Mesenchymal stem cell (in vitro differentiated cells and primary cell): ENCODE measurements at regions not wholly inside any gene's neighbourhood (a gene's known extent, or its start where the extent isn't known, plus 50 kb on each side); places are given as distances from the start of the nearest gene placed in this dataset.

Source experiments
- DNase-seq: peaks from one replicate; pipeline ENCODE4 v3.0.0-alpha.2; 2013
- H2AFZ ChIP-seq: one replicate; pipeline ENCODE4 v1.6.1; 2013; ENCODE audit warnings: low read depth, mild to moderate bottlenecking, control low read depth, inconsistent platforms, low read length, moderate library complexity
- H2AK5ac ChIP-seq: 2 replicates; pipeline ENCODE4 v1.6.1; 2013; ENCODE audit warnings: low read length, moderate library complexity, mild to moderate bottlenecking, inconsistent platforms; ENCODE audit not compliant: severe bottlenecking
- H2BK120ac ChIP-seq: one replicate; pipeline ENCODE4 v1.6.1; 2013; ENCODE audit warnings: low read depth, mild to moderate bottlenecking, inconsistent platforms, low read length, moderate library complexity
- H2BK12ac ChIP-seq, 2 experiments: one replicate each; pipeline ENCODE4 v1.6.1; 2013; ENCODE audit warnings: inconsistent platforms in 2 of 2, low read length in 2 of 2, mild to moderate bottlenecking in 2 of 2, moderate library complexity in 2 of 2, control low read depth in 1 of 2
- H2BK15ac ChIP-seq: one replicate; pipeline ENCODE4 v1.6.1; 2013; ENCODE audit warnings: mild to moderate bottlenecking, low read depth, inconsistent platforms; ENCODE audit not compliant: poor library complexity, severe bottlenecking
- H2BK5ac ChIP-seq: 2 replicates; pipeline ENCODE4 v1.6.1; 2013; ENCODE audit warnings: low read depth, mild to moderate bottlenecking, low read length, control low read depth, inconsistent platforms; ENCODE audit not compliant: poor library complexity, severe bottlenecking
- H3K14ac ChIP-seq, 2 experiments: one replicate each; pipeline ENCODE4 v1.6.1; 2013; ENCODE audit warnings: inconsistent platforms in 2 of 2, low read length in 2 of 2, control low read depth in 1 of 2, mild to moderate bottlenecking in 1 of 2, moderate library complexity in 1 of 2
- H3K18ac ChIP-seq, 2 experiments: one replicate each; pipeline ENCODE4 v1.6.1; 2013; ENCODE audit warnings: inconsistent platforms in 2 of 2, low read length in 2 of 2, control low read depth in 1 of 2, low read depth in 1 of 2, mild to moderate bottlenecking in 1 of 2
- H3K23ac ChIP-seq, 2 experiments: one replicate each; pipeline ENCODE4 v1.6.1; 2013; ENCODE audit warnings: inconsistent platforms in 2 of 2, low read length in 2 of 2, mild to moderate bottlenecking in 2 of 2, moderate library complexity in 2 of 2, control low read depth in 1 of 2
- H3K27ac ChIP-seq: 2 replicates; pipeline ENCODE4 v1.5.1; 2013; ENCODE audit warnings: mild to moderate bottlenecking, moderate library complexity, low read length, control low read depth, inconsistent platforms; ENCODE audit not compliant: poor library complexity, severe bottlenecking
- H3K27me3 ChIP-seq, 2 experiments: 2 replicates each; pipeline versions ENCODE4 v1.6.1 to v1.7.0; 2013; ENCODE audit warnings: low read length in 2 of 2, mild to moderate bottlenecking in 2 of 2, moderate library complexity in 2 of 2, control low read depth in 1 of 2, inconsistent platforms in 1 of 2; ENCODE audit not compliant: control insufficient read depth in 1 of 2, insufficient read depth in 1 of 2
- H3K36me3 ChIP-seq, 2 experiments: 2 replicates each; pipeline versions ENCODE4 v1.6.1 to v1.7.0; 2013; ENCODE audit warnings: low read length in 2 of 2, control low read depth in 1 of 2, inconsistent platforms in 1 of 2, low read depth in 1 of 2, mild to moderate bottlenecking in 1 of 2; ENCODE audit not compliant: insufficient read depth in 2 of 2, control insufficient read depth in 1 of 2
- H3K4ac ChIP-seq, 2 experiments: one replicate each; pipeline ENCODE4 v1.6.1; 2013; ENCODE audit warnings: inconsistent platforms in 2 of 2, low read length in 2 of 2, mild to moderate bottlenecking in 2 of 2, moderate library complexity in 2 of 2, control low read depth in 1 of 2, low read depth in 1 of 2
- H3K4me1 ChIP-seq: 2 replicates; pipeline ENCODE4 v1.6.1; 2013; ENCODE audit warnings: low read depth, low read length, control low read depth; ENCODE audit not compliant: control insufficient read depth, insufficient read depth
- H3K4me2 ChIP-seq: 2 replicates; pipeline ENCODE4 v1.6.1; 2013; ENCODE audit warnings: low read length, mild to moderate bottlenecking, inconsistent platforms; ENCODE audit not compliant: poor library complexity, severe bottlenecking
- H3K4me3 ChIP-seq, 2 experiments: 2 replicates each; pipeline versions ENCODE4 v1.5.1 to v1.7.0; 2013; ENCODE audit warnings: low read length in 2 of 2, mild to moderate bottlenecking in 2 of 2, control low read depth in 1 of 2, low read depth in 1 of 2; ENCODE audit not compliant: insufficient read depth in 1 of 2
- H3K79me1 ChIP-seq: replicated peaks from 2 replicates; pipeline ENCODE4 v1.6.1; 2013; ENCODE audit warnings: mild to moderate bottlenecking, control low read depth, low read length, inconsistent platforms; ENCODE audit not compliant: poor library complexity, severe bottlenecking
- H3K9ac ChIP-seq: 2 replicates; pipeline ENCODE4 v1.7.0; 2013; ENCODE audit warnings: mild to moderate bottlenecking, low read length, moderate library complexity
- H3K9me3 ChIP-seq: 2 replicates; pipeline ENCODE4 v1.7.0; 2013; ENCODE audit warnings: mild to moderate bottlenecking, low read length; ENCODE audit not compliant: control insufficient read depth
- H4K8ac ChIP-seq: one replicate; pipeline ENCODE4 v1.6.1; 2013; ENCODE audit warnings: inconsistent platforms, mild to moderate bottlenecking, low read length, moderate library complexity
- H4K91ac ChIP-seq: one replicate; pipeline ENCODE4 v1.6.1; 2013; ENCODE audit warnings: mild to moderate bottlenecking, low read length, inconsistent platforms
- WGBS: methylation state at CpG from one replicate; pipeline ENCODE4 v1.1.7; 2013; ENCODE audit warnings: mixed read lengths; 5-methylcytosine and 5-hydroxymethylcytosine counted together

- Histone ChIP-seq H2BK15ac (no peak overlapping the region), H3K18ac (no peak overlapping the region), H3K14ac (no peak overlapping the region), H3K27me3 (no peaks in the 10 kb centered on the region), H3K4me3 (no peak overlapping the region), H3K4me1 (no peaks in the 10 kb centered on the region), H2BK120ac (no peak overlapping the region), H3K36me3 (no peaks in the 10 kb centered on the region), H2AFZ (no peak overlapping the region), H3K9ac (no peak overlapping the region), H3K23ac (no peak overlapping the region), H2AK5ac (no peak overlapping the region), H4K91ac (no peak overlapping the region), H2BK12ac (no peak overlapping the region), H3K4me2 (no peak overlapping the region), H2BK5ac (no peak overlapping the region), H3K27ac (no peak overlapping the region), H4K8ac (no peak overlapping the region), H3K9me3 (no peaks in the 10 kb centered on the region), H3K4ac (no peak overlapping the region), H3K79me1 (no peaks in the 10 kb centered on the region)
- DNase-seq, result no peak
- 64% methylated on average over 2 of the region's 3 CpGs for WGBS
Measured at GRCh38 chr16:9480503-9480902, 389.1 kb downstream of the HAPSTR1 start.

GRCh38 chr16:9481747-9482730 is 390.6 kb downstream of the HAPSTR1 start:
- WGBS, result 78% methylated on average over 14 of the region's 18 CpGs

GRCh38 chr16:9484426-9484825 is 393.0 kb downstream of the HAPSTR1 start:
- Histone ChIP-seq H3K4ac (no peak overlapping the region), H3K23ac (no peak overlapping the region), H2BK120ac (no peak overlapping the region), H3K18ac (no peak overlapping the region), H2AFZ (no peak overlapping the region), H3K27me3 (no peaks in the 10 kb centered on the region), H3K4me1 (no peaks in the 10 kb centered on the region), H3K4me2 (no peak overlapping the region), H2BK15ac (no peak overlapping the region), H3K9ac (no peak overlapping the region), H2AK5ac (no peak overlapping the region), H3K4me3 (no peak overlapping the region), H3K9me3 (no peaks in the 10 kb centered on the region), H3K36me3 (no peaks in the 10 kb centered on the region), H3K27ac (no peak overlapping the region), H4K91ac (no peak overlapping the region), H4K8ac (no peak overlapping the region), H3K14ac (no peak overlapping the region), H3K79me1 (no peaks in the 10 kb centered on the region), H2BK5ac (no peak overlapping the region), H2BK12ac (no peak overlapping the region)
- no peak for DNase-seq
- 20% methylated on average over 1 of the region's 3 CpGs for WGBS

More at GRCh38 chr16:9481747-9482730, 390.6 kb downstream of the HAPSTR1 start:
- no peak overlapping the region for H3K18ac ChIP-seq
- no peak overlapping the region for H4K91ac ChIP-seq
- H3K9ac ChIP-seq, result no peak overlapping the region
- H2BK5ac ChIP-seq, result no peak overlapping the region
- H2BK12ac ChIP-seq, result no peak overlapping the region
- no peaks in the 10 kb centered on the region for H3K79me1 ChIP-seq
- no peak overlapping the region for H2BK120ac ChIP-seq
- no peak overlapping the region for H3K14ac ChIP-seq
- no peak overlapping the region for H2AFZ ChIP-seq
- H2AK5ac ChIP-seq, result no peak overlapping the region
- H3K4me2 ChIP-seq, result no peak overlapping the region
- no peaks in the 10 kb centered on the region for H3K27me3 ChIP-seq
- no peak overlapping the region for H2BK15ac ChIP-seq
- H4K8ac ChIP-seq, result no peak overlapping the region
- H3K4me1 ChIP-seq, result no peaks in the 10 kb centered on the region
- H3K23ac ChIP-seq, result no peak overlapping the region
- DNase-seq, result no peak
- H3K4me3 ChIP-seq, result no peak overlapping the region
- no peak overlapping the region for H3K27ac ChIP-seq
- no peak overlapping the region for H3K4ac ChIP-seq
- no peaks in the 10 kb centered on the region for H3K36me3 ChIP-seq
- no peaks in the 10 kb centered on the region for H3K9me3 ChIP-seq

DNA sequence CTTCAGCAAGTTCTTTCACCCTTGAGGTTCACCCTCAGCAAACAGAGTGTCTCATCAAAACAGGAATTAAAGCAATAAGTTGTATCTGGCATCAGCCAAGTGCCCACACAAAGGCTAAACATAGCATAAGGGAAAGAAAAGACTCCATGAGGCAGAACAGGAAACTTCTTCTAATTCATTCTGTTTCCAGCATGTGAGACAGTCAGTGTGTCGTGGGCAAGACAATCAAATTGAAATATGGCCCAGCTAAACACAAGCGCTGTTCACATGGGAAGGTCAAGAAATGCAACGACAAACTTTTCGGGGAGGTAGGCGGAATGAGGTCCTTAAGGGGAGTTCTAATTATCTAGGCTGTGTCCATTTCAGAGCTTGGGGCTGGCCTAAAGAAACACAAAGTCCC is 393.4 kb downstream of the HAPSTR1 start:
- Histone ChIP-seq H3K27me3 (no peaks in the 10 kb centered on the region), H4K91ac (no peak overlapping the region), H3K36me3 (no peaks in the 10 kb centered on the region), H2BK12ac (no peak overlapping the region), H3K79me1 (no peaks in the 10 kb centered on the region), H3K14ac (no peak overlapping the region), H3K4me1 (no peaks in the 10 kb centered on the region), H2AK5ac (no peak overlapping the region), H3K27ac (no peak overlapping the region), H2BK15ac (no peak overlapping the region), H3K23ac (no peak overlapping the region), H3K4ac (no peak overlapping the region), H2AFZ (no peak overlapping the region), H4K8ac (no peak overlapping the region), H3K9me3 (no peaks in the 10 kb centered on the region), H2BK5ac (no peak overlapping the region), H3K18ac (no peak overlapping the region), H3K4me3 (no peak overlapping the region), H3K4me2 (no peak overlapping the region), H2BK120ac (no peak overlapping the region), H3K9ac (no peak overlapping the region)
- WGBS, result 61% methylated on average over 5 of the region's 5 CpGs
- DNase-seq, result no peak
